ENCODE measurements at regions not wholly inside any gene's neighbourhood (a gene's known extent, or its start where the extent isn't known, plus 50 kb on each side); places are given as distances from the start of the nearest gene placed in this dataset.

- Histone ChIP-seq H3F3A (ENCODE audit: insufficient read depth, low read depth) (no peaks in the 10 kb centered on the region), H2AFZ (no peak overlapping the region), H3K9me2 (ENCODE audit: insufficient read depth) (no peaks in the 10 kb centered on the region), H3K27ac (no peak overlapping the region), H3K9me3 (ENCODE audit: insufficient read depth, low read depth) (no peaks in the 10 kb centered on the region), H4K20me1 (ENCODE audit: insufficient read depth) (no peaks in the 10 kb centered on the region), H3K4me2 (no peak overlapping the region), H3K27me3 (ENCODE audit: insufficient read depth, low read depth) (no peaks in the 10 kb centered on the region), H3K79me2 (ENCODE audit: low read depth) (no peaks in the 10 kb centered on the region), H3K4me3 (no peak overlapping the region), H3K4me1 (replicated peaks; ENCODE audit: insufficient read depth) (no peaks in the 10 kb centered on the region), H3K36me3 (ENCODE audit: low read depth) (no peaks in the 10 kb centered on the region)
- POLR2A ChIA-PET (ENCODE audit: unreplicated experiment) = no interaction called here
- no TSS peak for BruUV-seq (replicated peaks)
- intact Hi-C loops (cut with micrococcal nuclease; ENCODE audit: unreplicated experiment) = no loop called here
- no peak for TF ChIP-seq CTCF (conservative IDR thresholded peaks at IDR 0.05)
- TF ChIP-seq EZH2 (IDR thresholded peaks at IDR 0.05; ENCODE audit: low read depth) = no peak
- DNase-seq = peak in 1 of 2 experiments; percentile 7
- CTCF ChIA-PET = interaction anchor here (0.7 kb wide), 1 partner anchor 106 kb away, joined by 3 read pairs; no protein-coding TSS in a partner anchor
These were observed 204.6 kb downstream of the CD83 start for GRCh38 chr6:14321992-14322772.

GRCh38 chr6:14322841-14323240 lies 205.3 kb downstream of the CD83 start:
- no peak overlapping the region for H3K4me2 ChIP-seq
- no peak overlapping the region for H3K27ac ChIP-seq
- no peaks in the 10 kb centered on the region for H4K20me1 ChIP-seq (ENCODE audit: insufficient read depth)
- H3K36me3 ChIP-seq (ENCODE audit: low read depth) = no peaks in the 10 kb centered on the region
- intact Hi-C loops (cut with micrococcal nuclease; ENCODE audit: unreplicated experiment) = no loop called here
- no peaks in the 10 kb centered on the region for H3F3A ChIP-seq (ENCODE audit: insufficient read depth, low read depth)
- H3K9me3 ChIP-seq (ENCODE audit: insufficient read depth, low read depth) = no peaks in the 10 kb centered on the region
- ChIA-PET POLR2A (ENCODE audit: unreplicated experiment) (no interaction called here), CTCF (no interaction called here)
- DNase-seq = no peak
- no peak overlapping the region for H3K4me3 ChIP-seq
- no peak for TF ChIP-seq CTCF (conservative IDR thresholded peaks at IDR 0.05)
- TF ChIP-seq EZH2 (IDR thresholded peaks at IDR 0.05; ENCODE audit: low read depth) = no peak
- H2AFZ ChIP-seq = no peak overlapping the region
- H3K4me1 ChIP-seq (replicated peaks; ENCODE audit: insufficient read depth) = no peaks in the 10 kb centered on the region
- BruUV-seq (replicated peaks) = no TSS peak
- no peaks in the 10 kb centered on the region for H3K9me2 ChIP-seq (ENCODE audit: insufficient read depth)
- H3K27me3 ChIP-seq (ENCODE audit: insufficient read depth, low read depth) = no peaks in the 10 kb centered on the region
- no peaks in the 10 kb centered on the region for H3K79me2 ChIP-seq (ENCODE audit: low read depth)

GRCh38 chr6:14326774-14327173 lies 209.2 kb downstream of the CD83 start:
- no peaks in the 10 kb centered on the region for H3K9me3 ChIP-seq (ENCODE audit: insufficient read depth, low read depth)
- no peaks in the 10 kb centered on the region for H4K20me1 ChIP-seq (ENCODE audit: insufficient read depth)
- no TSS peak for BruUV-seq (replicated peaks)
- H3F3A ChIP-seq (ENCODE audit: insufficient read depth, low read depth) = no peaks in the 10 kb centered on the region
- no peaks in the 10 kb centered on the region for H3K27me3 ChIP-seq (ENCODE audit: insufficient read depth, low read depth)
- no peaks in the 10 kb centered on the region for H3K9me2 ChIP-seq (ENCODE audit: insufficient read depth)
- CTCF ChIA-PET = no interaction called here
- POLR2A ChIA-PET (ENCODE audit: unreplicated experiment) = interaction anchor here (0.7 kb wide), 1 partner anchor 918 kb away, joined by 3 read pairs; no protein-coding TSS in a partner anchor
- no peak overlapping the region for H3K4me3 ChIP-seq
- no peaks in the 10 kb centered on the region for H3K79me2 ChIP-seq (ENCODE audit: low read depth)
- intact Hi-C loops (cut with micrococcal nuclease; ENCODE audit: unreplicated experiment) = no loop called here
- H2AFZ ChIP-seq = no peak overlapping the region
- TF ChIP-seq EZH2 (IDR thresholded peaks at IDR 0.05; ENCODE audit: low read depth) (no peak), CTCF (conservative IDR thresholded peaks at IDR 0.05) (no peak)
- no peak overlapping the region for H3K4me2 ChIP-seq
- no peak for DNase-seq
- no peaks in the 10 kb centered on the region for H3K36me3 ChIP-seq (ENCODE audit: low read depth)
- H3K27ac ChIP-seq = no peak overlapping the region
- no peaks in the 10 kb centered on the region for H3K4me1 ChIP-seq (replicated peaks; ENCODE audit: insufficient read depth)
